HepG2 (cell line): ENCODE measurements at regions not wholly inside any gene's neighbourhood (a gene's known extent, or its start where the extent isn't known, plus 50 kb on each side); places are given as distances from the start of the nearest gene placed in this dataset.

ENCODE experiments used
- FOXO4 ChIP-seq: sonication (generic); formaldehyde crosslinking; conservative IDR thresholded peaks from 2 replicates; pipeline ENCODE4 v1.8.1; 2023; ENCODE audit warnings: missing genetic modification reagents
- PAXIP1 ChIP-seq: sonication (generic); formaldehyde crosslinking; conservative IDR thresholded peaks from 2 replicates; pipeline ENCODE4 v1.4.0; 2020; ENCODE audit warnings: mild to moderate bottlenecking, missing genetic modification reagents, moderate library complexity
- PBX2 ChIP-seq: IDR thresholded peaks from 2 replicates; pipeline ENCODE4 v1.6.1; 2016; ENCODE audit warnings: control low read depth
- RAD21 ChIP-seq: fragments of 450-650 bp; formaldehyde crosslinking; IDR thresholded peaks from 2 replicates; pipeline ENCODE4 v1.5.0; 2020; ENCODE audit warnings: mild to moderate bottlenecking
- ZBTB1 ChIP-seq: sonication (generic); formaldehyde crosslinking; IDR thresholded peaks from 2 replicates; pipeline ENCODE4 v1.4.0; 2020; ENCODE audit warnings: missing genetic modification reagents, borderline replicate concordance
- ZBTB10 ChIP-seq: sonication (generic); formaldehyde crosslinking; IDR thresholded peaks from 2 replicates; pipeline ENCODE4 v1.4.0; 2020; ENCODE audit warnings: missing genetic modification reagents, borderline replicate concordance

GRCh38 chr3:36193448-36193847 lies 186.9 kb upstream of the STAC start (continued):
- no peak for TF ChIP-seq PAXIP1 (CRISPR knock-in tag)
- TF ChIP-seq ZBTB10 (CRISPR knock-in tag): no peak
- TF ChIP-seq RAD21: no peak
- no peak for TF ChIP-seq ZBTB1 (CRISPR knock-in tag)
- no peak for TF ChIP-seq FOXO4 (CRISPR knock-in tag)
- TF ChIP-seq PBX2 (CRISPR knock-in tag): no peak
